Activated T-helper 9 cell treated with anti-CD3 and anti-CD28 coated beads, Interleukin-2, amount 50 U/mL, for 16 hours (primary cell): ENCODE measurements at regions not wholly inside any gene's neighbourhood (a gene's known extent, or its start where the extent isn't known, plus 50 kb on each side); places are given as distances from the start of the nearest gene placed in this dataset.
"Not testable (repeated sequence)": the region's sequence is repeated elsewhere in the genome, so short reads cannot be mapped to it uniquely, and the experiment has no call there.

Experiments used
- DNase-seq: peaks from one replicate; pipeline ENCODE4 v3.0.0-alpha.2; 2020; ENCODE audit warnings: low read depth

DNA sequence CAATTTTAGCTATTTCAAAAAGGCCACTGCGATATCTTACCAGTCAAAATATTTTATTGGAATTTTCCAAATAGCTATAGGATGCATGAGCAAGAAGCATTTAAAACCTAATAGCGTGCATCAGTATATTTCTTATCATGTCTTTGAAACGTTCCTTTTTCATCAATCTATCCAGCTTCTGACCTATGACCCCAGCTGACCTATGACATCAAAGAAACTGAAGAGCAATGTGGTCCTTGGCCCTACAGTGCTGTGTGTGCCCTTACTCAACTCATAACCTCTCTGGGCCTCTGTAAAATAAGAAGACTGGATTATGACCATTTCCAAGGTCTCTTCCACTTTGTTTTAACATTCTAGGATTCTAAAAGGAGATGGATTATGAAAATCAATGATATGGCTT, 118.2 kb downstream of the ZNF22 start:
- DNase-seq: no peak

DNA sequence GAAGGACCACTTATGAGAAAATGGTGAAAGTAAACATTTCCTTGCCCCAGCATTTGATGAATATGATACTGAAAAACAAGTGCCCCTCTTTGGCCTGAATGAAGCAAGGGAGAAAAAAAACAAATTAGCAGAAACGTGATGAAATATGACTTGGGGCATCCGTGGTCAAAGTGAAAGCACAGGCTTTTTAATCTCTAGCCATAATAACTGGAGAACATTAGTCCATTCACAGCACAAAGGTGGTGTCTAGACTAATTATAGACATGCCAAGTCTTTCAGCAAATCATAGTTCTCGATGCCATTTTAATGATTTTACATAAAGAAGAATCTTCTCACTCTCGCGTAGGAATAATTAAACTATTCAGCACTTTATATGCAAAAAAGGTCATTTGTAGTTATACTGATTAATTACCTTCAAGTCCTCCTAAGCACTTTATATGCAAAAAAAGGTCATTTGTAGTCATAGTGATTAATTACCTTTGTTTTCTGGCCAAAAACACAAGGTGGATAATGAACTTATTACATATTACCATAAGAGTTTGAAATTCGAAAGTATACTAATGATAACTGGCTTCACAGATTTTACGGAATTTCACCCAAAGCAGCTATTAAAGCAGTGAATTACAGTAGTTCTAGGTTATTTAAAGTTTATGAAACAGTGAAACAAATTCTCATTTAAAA, 121.6 kb downstream of the ZNF22 start:
- DNase-seq: not testable (repeated sequence)

DNA sequence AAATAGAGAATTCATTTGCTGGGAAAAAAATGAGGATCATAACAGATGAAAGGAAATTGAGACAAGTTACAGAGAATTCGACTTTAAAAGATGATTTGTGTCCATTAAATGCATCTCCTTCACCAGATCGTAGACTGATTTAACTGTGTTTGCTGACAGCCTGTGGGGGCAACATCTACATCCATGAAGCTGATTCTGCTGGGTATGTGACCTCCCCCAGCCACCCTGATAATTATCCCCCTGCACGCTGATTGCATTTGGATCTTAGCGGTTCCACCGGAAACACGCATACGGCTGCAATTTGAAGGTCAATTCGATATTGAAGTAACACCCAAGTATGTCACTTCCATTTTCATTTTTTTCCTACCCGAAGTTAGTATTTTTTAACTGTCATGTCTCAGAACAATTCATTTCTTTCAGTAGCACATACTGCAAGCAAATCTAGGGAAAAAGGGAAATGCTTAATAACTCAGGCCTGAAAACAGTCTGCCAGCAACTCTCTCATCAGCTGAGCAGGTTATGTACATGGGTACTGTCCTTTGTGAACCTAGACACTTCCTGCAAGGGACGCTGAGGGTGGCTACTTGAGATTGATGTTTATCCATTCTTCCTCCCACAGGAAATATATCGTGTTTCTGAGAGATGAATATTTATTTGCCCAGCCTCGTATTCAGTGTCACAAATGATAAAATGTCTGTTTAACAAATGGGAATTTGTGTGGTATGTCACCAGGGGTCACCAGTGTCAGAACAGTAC, 134.9 kb downstream of the ZNF22 start:
- no peak for DNase-seq

DNA sequence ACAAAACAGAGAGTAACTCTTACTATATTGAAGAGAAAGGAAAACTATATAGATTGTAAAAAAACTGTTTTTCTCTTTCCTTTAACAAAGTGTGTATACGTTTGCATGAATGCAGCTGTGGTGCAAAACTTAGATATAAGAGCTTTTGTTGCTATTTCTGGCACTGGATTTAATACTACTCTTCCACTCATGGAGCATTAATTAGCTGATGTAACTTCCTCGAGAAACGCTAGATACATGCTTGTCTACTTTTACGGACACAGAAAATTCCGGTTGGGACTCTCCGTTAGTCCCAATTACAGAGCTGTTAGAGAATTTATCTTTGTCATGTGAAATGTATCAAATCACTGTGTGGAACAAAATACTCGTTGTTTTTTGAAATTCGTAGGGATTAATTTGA, 135.5 kb downstream of the ZNF22 start:
- DNase-seq: no peak

DNA sequence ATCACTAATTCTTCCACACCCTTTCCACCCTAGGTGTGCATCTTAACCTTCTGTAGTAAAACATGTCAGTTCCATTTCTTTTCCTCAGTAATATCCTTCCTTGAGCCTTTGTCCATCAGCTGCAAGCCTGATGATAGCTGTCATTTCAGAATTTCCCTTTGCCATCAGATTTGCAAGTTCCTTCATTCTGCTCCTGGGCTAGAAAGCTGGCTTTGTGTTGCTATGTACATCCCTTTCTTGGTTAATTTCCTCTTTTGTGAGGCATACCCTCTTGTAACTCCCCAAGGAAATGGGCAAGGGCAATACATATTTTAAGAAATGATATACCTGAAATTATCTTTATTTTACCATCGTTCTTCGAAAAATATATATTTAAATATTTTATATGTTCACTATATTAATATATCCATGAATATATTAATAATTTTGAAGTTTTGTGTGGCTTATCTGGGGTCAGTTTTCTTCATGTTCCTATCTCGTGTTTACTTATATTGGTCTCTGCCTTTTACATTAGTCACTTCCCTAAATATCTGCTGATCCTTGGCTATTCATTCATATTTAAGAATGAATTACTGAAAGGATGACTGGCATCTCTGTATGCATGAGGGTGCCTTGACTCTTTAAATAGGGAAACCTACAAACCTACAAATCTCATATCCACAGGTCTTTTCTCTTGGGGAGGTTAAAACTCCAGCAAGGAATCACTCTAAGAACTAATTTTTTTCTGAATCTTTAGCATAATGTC, 143.8 kb downstream of the ZNF22 start:
- no peak for DNase-seq

DNA sequence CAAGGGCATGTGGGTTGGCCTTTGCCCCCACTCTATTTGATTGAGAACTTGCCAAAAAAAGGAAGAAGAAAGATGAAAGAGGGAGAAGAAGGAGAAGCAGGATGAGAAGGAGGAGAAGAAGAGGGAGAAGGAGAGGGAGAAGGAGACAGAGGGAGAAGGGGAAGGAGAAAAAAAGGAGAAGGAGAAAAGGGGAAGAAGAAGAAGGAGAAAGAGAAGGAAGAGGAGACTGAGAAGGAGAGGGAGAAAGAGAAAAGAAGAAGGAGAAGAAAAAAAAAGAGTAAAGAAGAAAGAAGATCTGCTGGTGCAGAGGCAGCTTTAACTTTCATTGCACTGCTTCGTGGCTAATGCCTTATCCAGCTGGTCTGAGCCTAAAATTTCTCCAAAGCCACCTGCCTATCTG, 144.4 kb downstream of the ZNF22 start:
- not testable (repeated sequence) for DNase-seq

DNA sequence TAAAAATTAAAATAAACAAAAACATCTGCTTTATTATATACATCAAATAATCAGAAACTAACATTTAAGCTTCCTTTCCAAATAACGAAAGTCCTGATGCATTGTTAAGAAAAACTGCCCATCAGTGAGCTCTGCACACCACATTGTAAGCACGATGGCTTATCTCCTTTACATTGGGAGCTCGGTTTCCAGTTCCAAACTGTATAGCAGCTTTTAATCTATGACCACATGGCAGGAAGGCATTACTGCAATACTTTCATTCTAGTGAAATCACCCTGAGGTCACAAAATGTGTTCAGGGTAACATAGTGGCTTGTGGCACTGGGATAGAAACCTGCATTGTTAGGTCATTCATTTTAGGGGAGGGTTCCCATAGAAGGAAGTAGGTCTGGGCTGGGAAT, 146.3 kb downstream of the ZNF22 start:
- DNase-seq: no peak

DNA sequence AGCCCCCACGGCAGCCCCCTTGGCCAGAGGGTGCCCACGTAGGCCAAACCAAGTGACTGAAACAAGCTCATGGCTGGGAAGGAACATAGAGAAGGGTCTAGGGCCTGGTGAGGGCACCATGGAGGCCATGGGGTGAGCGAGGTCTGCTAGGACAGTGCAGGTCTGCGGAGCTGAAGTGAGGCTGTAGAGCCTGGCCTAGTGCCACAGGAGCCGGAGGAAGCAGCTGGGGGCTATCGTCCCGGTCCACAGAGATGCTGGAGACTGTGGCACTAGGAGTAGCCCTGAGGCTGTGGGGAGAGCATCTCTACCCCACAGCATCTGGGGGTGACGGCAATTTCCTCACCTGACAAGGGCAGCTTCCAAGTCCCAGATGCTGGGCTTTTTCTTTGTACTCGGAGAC, 150.3 kb downstream of the ZNF22 start:
- no peak for DNase-seq

DNA sequence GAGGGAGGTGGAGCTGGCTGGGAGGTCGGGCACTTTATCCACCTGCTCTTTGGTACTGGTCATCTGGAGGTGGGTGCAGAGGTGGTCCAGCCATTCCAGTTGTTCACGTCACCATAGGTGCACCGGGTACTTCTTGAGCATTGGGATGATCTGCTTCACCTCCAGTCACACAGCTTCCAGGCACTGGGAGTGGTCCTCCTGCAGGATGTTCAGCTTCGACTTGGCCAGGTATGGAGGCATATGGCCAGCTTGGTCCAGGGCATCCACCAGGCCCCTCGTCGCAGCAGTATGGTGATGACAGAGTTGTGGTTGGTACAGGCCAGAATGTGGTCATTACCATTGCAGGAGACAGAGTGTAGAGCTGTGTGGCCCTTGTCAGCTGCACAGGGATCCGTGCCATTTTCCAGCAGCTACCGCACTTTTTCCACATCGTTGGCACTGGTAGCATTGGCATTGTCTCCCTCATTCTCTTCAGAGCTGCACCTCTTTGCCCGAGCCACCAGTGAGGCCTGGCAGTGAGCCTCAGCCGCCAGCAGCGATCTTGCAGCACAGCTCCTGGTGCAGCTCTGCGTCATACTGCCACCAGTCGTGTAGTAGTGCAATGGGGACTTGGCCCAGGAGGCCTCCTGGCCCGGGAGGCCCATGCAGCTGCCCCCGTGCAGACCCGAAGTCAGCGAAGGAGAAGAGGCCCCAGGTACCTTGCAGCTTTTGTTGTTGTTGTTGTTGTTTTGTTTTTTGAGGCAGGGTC, 150.9 kb downstream of the ZNF22 start:
- DNase-seq: no peak

DNA sequence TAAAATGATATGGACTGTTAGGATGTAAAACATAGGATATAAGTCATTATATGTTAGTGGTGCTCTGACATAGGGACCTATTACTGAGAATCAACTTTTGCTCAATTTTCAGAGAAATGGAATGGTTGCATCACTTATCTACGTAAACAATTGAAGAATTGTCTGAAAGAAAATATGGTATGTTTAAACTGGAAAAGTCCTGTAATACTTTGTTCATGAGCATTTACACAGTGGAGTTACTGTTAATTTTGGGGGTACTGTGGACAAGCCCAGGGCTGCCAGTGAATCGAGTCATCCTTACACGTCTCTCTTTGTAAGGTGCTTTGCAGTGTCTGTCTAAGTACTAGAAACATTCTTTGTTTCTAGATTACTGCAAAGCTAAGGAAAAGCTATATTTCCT, 152.0 kb downstream of the ZNF22 start:
- no peak for DNase-seq

DNA sequence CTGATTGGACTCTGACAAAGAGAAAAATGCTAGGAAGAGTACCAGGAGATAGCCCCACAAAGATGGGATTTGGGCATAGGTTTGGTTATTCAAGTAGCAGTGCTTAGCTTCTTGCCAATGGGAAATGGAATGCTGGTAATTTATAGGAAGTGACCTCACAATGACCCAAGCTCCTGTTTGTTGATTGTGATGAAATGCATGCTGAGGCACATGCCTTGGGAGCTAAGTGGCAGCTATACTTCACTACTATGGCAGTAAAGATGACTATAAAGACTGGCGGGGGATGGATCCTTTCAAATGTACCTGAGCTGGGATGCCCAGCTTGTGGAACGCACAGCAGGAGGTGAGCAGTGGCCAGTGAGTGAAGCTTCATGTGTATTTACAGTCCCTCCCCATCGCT, 153.8 kb downstream of the ZNF22 start:
- no peak for DNase-seq

DNA sequence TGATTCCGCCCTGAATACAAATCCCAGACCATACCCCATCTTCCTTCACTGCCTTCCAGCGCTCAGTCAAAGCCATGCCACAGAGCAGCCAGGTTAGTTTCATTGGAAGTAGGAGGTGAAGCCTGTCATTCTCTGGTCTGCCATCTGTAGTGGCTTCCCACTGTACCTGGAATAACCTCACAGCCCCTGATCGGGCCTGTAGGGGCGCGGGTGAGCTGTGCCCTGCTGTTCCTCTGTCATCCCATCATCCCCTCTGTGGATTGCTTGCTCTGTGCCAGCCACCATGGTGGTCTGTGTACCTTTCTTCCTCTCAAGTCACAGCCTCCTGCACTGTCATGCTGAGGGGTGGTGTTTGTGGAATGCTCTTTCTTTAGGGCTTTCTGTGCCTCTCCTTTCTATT, 155.1 kb downstream of the ZNF22 start:
- DNase-seq: no peak

DNA sequence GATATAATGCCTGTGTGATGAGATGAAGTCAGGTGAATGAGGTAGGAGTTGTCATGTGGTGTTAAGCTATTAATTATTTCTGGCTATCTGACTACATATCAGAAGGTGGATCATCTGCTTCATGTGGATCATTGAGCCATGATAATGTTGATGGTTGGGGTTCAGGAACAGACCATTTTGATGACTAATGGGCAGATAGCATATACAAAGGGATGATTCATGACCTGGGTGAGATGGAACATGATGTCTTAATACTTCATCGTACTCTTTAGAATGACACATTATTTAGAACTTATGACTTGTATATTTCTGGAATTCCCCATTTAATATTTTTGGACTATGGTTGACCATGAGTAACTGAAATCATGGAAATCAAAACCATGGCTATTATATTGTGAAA, 155.1 kb downstream of the OR13A1 start:
- no peak for DNase-seq

DNA sequence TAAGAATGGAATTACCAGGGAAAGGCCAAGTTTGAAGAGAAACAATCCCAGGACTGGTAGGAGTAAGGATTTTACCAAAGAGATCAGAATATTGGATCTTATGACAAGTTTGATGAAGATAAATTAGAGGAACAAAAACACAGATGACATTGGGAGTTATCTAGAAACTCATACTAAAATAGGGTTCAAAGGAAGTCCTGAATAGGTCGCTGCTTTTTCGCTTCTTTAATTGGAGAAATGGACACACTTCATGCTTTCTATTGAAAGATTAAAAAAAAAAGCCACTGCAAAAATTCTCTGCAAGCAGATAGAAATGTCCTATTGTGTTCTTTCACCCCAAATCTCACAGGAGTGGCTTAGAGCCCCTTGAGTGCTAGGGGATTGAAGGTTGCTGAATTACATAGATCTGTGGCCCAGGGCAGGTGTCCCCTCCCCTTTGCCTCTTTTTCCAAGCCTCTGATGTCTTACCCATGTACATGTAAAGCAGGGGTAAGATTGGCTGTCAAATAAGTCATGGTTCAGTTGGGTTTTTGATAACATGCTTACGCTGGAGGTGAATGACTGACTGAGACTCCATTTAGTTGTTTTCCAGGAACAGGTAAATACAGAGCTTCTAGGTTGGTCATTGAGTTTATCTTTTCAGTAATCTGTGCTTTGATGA, 152.0 kb downstream of the OR13A1 start:
- DNase-seq: no peak

DNA sequence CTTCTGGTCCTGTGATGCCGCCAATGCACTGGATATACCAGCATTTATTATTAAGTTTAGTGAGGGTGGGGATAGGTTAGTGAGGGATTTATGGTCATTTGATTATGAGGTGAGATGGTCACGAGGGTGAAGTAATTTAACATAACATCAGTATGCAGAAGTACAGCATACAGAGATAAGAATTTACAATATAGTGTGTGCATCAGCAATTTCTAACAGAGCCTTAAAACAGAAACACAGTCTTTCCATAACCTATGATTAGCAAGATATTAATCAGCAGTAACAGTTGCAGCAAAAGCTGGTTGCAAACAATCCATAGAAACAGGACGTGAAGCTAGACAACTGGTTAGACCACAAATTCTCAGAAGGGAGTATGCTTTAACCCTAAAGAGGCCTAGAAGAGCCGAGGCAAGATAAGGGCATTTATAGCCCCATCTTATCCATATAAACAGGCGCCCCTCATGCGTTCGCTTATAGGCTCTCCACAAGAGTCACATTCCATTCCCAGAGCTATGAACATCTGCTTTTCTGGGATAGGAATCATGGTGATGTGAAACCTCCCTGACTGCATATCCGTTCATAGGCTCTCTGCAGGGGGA, 139.8 kb downstream of the OR13A1 start:
- not testable (repeated sequence) for DNase-seq

DNA sequence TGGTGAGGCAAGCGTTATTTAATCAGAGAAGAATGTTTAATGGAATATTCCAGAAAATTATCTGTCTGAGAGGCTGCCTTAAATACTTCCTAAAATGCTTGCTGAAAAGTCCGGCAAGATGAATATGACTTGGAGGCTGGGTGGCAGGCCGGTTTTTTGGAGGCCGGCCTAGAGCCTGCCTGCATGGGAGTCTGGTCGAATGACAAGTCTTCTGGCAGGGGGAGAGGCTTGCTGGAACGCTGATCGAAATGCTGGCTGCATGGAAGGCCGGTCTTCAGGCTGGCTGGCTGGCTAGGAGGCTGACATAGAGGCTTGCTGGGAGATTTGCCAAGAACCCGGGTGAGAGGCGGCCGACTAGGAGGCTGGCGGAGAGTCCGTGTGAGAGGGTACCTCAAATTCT, 135.7 kb downstream of the OR13A1 start:
- DNase-seq: no peak

DNA sequence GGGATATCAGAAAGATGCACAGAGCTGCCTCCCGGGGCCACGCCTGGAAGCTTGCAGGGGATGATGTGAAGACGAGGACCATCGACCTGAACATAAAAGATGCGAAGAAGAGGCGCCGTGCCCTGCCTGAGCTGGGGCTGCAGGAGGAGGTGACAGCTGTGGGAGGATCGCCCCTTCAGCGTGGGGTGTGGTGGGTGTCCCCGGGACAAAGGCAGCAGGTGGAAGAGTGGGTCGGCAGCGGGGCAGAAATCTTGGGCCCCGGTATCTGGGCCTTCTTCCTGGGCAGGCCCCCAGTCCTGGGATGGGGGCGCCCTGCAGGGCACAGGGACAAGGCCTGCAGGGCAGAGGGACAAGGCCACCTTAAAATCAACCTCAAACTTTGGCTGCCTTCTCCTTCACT, 134.9 kb downstream of the OR13A1 start:
- no peak for DNase-seq

DNA sequence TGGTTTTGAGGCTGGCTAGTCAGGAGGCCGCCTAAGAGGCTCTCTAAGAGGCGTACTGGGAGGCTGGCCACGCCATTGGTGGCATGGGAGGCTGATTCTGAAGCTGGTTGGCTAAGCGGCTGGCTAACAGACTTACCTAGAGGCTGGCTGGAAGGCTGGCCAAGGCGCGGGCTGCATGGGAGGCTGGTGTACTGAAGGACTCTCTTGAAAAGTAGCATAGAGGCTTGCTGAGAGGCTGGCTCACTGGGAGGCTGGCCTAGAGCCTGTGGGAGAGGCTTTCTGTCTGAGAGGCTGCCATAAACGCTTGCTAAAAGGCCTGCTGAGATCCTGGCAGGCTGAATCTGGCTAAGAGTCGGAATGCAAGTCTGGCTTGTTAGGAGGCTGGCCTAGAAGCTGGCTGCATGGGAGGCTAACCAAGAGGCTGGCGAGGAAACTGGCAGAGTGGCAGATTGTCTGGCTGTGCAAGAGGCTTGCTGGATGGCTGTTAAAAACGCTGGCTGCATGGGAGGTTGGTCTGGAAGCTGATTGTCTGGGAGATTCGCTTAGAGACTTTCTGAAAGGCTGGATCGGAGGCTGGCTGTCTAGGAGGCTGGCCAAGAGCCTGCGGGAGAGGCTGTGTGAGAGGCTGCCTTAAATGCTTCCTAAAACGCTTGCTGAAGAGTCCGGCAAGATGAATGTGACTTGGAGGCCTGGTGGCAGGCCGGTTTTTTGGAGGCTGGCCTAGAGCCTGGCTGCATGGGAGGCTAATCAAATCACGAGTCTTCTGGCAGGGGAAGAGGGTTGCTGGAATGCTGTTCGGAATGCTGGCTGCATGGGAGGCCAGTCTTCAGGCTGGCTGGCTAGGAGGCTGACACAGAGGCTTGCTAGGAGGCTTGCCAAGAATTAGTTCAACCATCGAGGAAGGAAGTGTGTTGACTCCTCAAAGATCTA, 134.2 kb downstream of the OR13A1 start:
- no peak for DNase-seq

DNA sequence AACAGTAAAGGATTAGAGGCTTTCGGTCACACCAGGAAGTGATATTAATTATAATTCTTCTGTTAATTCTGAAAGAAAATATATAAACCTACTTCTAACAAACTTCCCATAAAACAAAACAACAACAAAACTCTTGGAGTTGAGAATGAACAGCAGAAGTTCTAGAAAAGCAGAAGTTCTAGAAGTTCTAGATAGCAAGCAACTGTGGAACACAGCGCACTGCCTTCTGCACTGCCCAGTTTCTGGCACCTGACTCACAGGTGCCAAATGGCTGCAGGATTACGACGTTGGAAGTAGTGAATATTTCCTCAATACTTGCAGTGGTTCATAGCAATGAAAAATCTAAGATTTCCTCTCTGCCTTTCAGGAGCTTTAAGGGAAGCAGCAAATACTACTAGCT, 132.2 kb downstream of the OR13A1 start:
- DNase-seq: no peak

DNA sequence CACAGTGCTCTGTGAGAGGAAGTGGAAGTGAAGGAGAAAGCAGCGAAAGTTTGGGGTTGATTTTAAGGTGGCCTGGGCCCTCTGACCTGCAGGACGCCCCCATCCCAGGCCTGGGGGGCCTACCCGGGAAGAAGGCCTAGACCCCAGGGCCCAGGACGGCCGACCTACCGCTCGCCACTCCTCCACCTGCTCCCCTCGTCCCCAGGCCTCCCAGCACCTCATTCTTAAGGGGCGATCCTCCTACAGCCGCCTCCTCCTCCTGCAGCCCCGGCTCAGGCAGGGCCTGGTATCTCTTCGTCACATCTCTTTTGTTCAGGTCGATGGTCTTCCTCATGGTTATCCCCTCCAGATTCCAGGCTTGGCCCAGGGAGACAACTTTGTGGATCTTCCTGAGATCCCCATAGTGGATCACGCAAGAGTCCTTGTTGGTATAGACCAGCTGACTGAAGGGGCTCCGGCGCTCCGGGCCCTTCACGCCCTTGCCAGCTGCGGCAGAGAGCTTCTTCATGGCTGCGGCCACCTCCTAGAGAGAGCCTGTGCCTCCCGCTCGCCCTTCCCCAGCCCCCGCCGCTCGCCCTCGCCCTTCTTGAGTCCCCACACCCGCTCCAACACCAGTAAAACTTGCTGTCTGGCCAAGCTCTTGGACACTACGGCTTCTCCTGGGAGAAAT, 117.5 kb downstream of the OR13A1 start:
- no peak for DNase-seq
